Neural progenitor cell (in vitro differentiated cells): ENCODE measurements at regions not wholly inside any gene's neighbourhood (a gene's known extent, or its start where the extent isn't known, plus 50 kb on each side); places are given as distances from the start of the nearest gene placed in this dataset.

ENCODE experiments used
- DNase-seq: peaks from one replicate; pipeline ENCODE4 v3.0.0-alpha.2; 2016; ENCODE audit warnings: low spot score
- H2AFZ ChIP-seq: fragments of 200-600 bp; sonication (generic); replicated peaks from 2 replicates; pipeline ENCODE4 v1.6.1; 2016; ENCODE audit warnings: antibody characterized with exemption
- H3F3A ChIP-seq: fragments of 200-600 bp; sonication (generic); 2 replicates; pipeline ENCODE4 v1.6.1; 2016; ENCODE audit warnings: antibody characterized with exemption, low read depth
- H3K27ac ChIP-seq: fragments of 200-600 bp; sonication (generic); 2 replicates; pipeline ENCODE4 v1.5.1; 2016; ENCODE audit warnings: mild to moderate bottlenecking
- H3K27me3 ChIP-seq: fragments of 200-600 bp; sonication (generic); 2 replicates; pipeline ENCODE4 v1.6.1; 2016; ENCODE audit warnings: mild to moderate bottlenecking, moderate library complexity
- H3K36me3 ChIP-seq: fragments of 200-600 bp; sonication (generic); 2 replicates; pipeline ENCODE4 v1.5.1; 2016
- H3K4me1 ChIP-seq: fragments of 200-600 bp; sonication (generic); 2 replicates; pipeline ENCODE4 v1.6.1; 2016; ENCODE audit warnings: mixed run types
- H3K4me2 ChIP-seq: fragments of 200-600 bp; sonication (generic); 2 replicates; pipeline ENCODE4 v1.6.1; 2016
- H3K4me3 ChIP-seq: fragments of 200-600 bp; sonication (generic); 2 replicates; pipeline ENCODE4 v1.5.1; 2016
- H3K79me2 ChIP-seq: fragments of 200-600 bp; sonication (generic); 2 replicates; pipeline ENCODE4 v1.6.1; 2016; ENCODE audit warnings: low read depth
- H3K9ac ChIP-seq: fragments of 200-600 bp; sonication (generic); 2 replicates; pipeline ENCODE4 v1.6.1; 2016
- H3K9me3 ChIP-seq: fragments of 200-600 bp; sonication (generic); 2 replicates; pipeline ENCODE4 v1.5.1; 2016; ENCODE audit warnings: low read depth
- H4K20me1 ChIP-seq: fragments of 200-600 bp; sonication (generic); 2 replicates; pipeline ENCODE4 v1.6.1; 2016; ENCODE audit warnings: low read depth
- H3K27ac Mint-ChIP-seq: 3 replicates; pipeline ENCODE4 v1.8.0; 2021; ENCODE audit warnings: mixed read lengths
- H3K27me3 Mint-ChIP-seq: 2 replicates; pipeline ENCODE4 v1.8.0; 2022; ENCODE audit warnings: low read depth, mild to moderate bottlenecking, inconsistent platforms, moderate library complexity, mixed read lengths; ENCODE audit not compliant: insufficient read depth
- H3K36me3 Mint-ChIP-seq: 3 replicates; pipeline ENCODE4 v1.8.0; 2021; ENCODE audit warnings: mixed read lengths
- H3K4me1 Mint-ChIP-seq: 3 replicates; pipeline ENCODE4 v1.8.0; 2021; ENCODE audit warnings: mixed read lengths
- H3K4me3 Mint-ChIP-seq: 3 replicates; pipeline ENCODE4 v1.8.0; 2021; ENCODE audit warnings: mild to moderate bottlenecking, moderate library complexity, mixed read lengths
- H3K9me3 Mint-ChIP-seq: 3 replicates; pipeline ENCODE4 v1.8.0; 2020; ENCODE audit warnings: mixed read lengths
- EZH2 ChIP-seq: fragments of 200-600 bp; sonication (generic); IDR thresholded peaks from 2 replicates; pipeline ENCODE4 v1.6.1; 2017; ENCODE audit warnings: antibody characterized with exemption, mild to moderate bottlenecking, moderate library complexity
- EZH2phosphoT487 ChIP-seq: fragments of 200-600 bp; sonication (generic); IDR thresholded peaks from 2 replicates; pipeline ENCODE4 v1.6.1; 2017; ENCODE audit warnings: antibody characterized with exemption
- TF ChIP-seq, protein P1 (sequence below): fragments of 200-600 bp; sonication (generic); IDR thresholded peaks from 2 replicates; pipeline ENCODE4 v1.5.1; 2017; ENCODE audit warnings: antibody characterized with exemption, mild to moderate bottlenecking

GRCh38 chr7:34333184-34333583, 324.8 kb upstream of the NPSR1 start:
- no peaks in the 10 kb centered on the region for H3K36me3 ChIP-seq
- H3K4me1 ChIP-seq, result peaks cover 14% of the 10 kb centered on the region
- H3K4me3 Mint-ChIP-seq, result no peak overlapping the region
- H3K9me3 Mint-ChIP-seq, result peaks cover 6% of the 10 kb centered on the region
- no peaks in the 10 kb centered on the region for H3K9me3 ChIP-seq
- H3K27ac ChIP-seq, result no peak overlapping the region
- DNase-seq, result no peak
- no peak overlapping the region for H3K9ac ChIP-seq
- TF ChIP-seq EZH2phosphoT487 (no peak), EZH2 (no peak)
- TF ChIP-seq, protein P1, sequence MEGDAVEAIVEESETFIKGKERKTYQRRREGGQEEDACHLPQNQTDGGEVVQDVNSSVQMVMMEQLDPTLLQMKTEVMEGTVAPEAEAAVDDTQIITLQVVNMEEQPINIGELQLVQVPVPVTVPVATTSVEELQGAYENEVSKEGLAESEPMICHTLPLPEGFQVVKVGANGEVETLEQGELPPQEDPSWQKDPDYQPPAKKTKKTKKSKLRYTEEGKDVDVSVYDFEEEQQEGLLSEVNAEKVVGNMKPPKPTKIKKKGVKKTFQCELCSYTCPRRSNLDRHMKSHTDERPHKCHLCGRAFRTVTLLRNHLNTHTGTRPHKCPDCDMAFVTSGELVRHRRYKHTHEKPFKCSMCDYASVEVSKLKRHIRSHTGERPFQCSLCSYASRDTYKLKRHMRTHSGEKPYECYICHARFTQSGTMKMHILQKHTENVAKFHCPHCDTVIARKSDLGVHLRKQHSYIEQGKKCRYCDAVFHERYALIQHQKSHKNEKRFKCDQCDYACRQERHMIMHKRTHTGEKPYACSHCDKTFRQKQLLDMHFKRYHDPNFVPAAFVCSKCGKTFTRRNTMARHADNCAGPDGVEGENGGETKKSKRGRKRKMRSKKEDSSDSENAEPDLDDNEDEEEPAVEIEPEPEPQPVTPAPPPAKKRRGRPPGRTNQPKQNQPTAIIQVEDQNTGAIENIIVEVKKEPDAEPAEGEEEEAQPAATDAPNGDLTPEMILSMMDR, result no peak
- H4K20me1 ChIP-seq, result no peaks in the 10 kb centered on the region
- H2AFZ ChIP-seq, result no peak overlapping the region
- H3K36me3 Mint-ChIP-seq, result peaks cover 4% of the 10 kb centered on the region
- peaks cover 4% of the 10 kb centered on the region for H3K27me3 Mint-ChIP-seq
- H3K4me2 ChIP-seq, result no peak overlapping the region
- H3F3A ChIP-seq, result no peaks in the 10 kb centered on the region
- H3K27ac Mint-ChIP-seq, result no peak overlapping the region
- no peak overlapping the region for H3K4me3 ChIP-seq
- peaks cover 2% of the 10 kb centered on the region for H3K4me1 Mint-ChIP-seq
- no peaks in the 10 kb centered on the region for H3K79me2 ChIP-seq
- H3K27me3 ChIP-seq, result no peaks in the 10 kb centered on the region

- Histone ChIP-seq H3K79me2 (no peaks in the 10 kb centered on the region), H2AFZ (no peak overlapping the region), H3K27me3 (no peaks in the 10 kb centered on the region), H3K9ac (no peak overlapping the region), H3K9me3 (no peaks in the 10 kb centered on the region), H3K4me2 (no peak overlapping the region), H3F3A (no peaks in the 10 kb centered on the region), H3K27ac (no peak overlapping the region), H4K20me1 (no peaks in the 10 kb centered on the region), H3K4me1 (peaks cover 14% of the 10 kb centered on the region), H3K36me3 (no peaks in the 10 kb centered on the region), H3K4me3 (no peak overlapping the region)
- Mint-ChIP-seq H3K9me3 (peaks cover 6% of the 10 kb centered on the region), H3K27ac (no peak overlapping the region), H3K4me3 (no peak overlapping the region), H3K4me1 (peaks cover 2% of the 10 kb centered on the region), H3K36me3 (peaks cover 4% of the 10 kb centered on the region), H3K27me3 (peaks cover 4% of the 10 kb centered on the region)
- TF ChIP-seq, protein P1, result no peak
- TF ChIP-seq EZH2 (no peak), EZH2phosphoT487 (no peak)
- no peak for DNase-seq
Measured at GRCh38 chr7:34333925-34334324, 324.1 kb upstream of the NPSR1 start.

DNA sequence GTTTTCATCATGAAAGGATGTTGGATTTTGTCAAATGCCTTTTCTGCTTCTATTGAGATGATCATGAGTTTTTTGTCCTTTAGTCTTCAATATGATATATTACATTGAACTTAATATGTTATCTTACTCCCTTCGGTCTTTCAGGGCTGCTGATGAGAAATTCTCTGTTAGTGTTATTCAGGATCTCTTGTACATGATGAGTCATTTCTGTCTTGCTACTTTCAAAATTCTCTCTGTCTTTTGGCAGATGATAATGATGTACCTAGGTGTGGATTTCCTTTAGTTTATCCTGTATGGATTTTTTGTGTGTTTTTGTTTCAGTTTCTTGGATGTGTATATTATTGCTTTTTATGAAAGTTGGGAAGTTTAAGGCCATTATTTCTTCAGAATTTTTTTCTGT, 320.9 kb upstream of the NPSR1 start:
- Histone ChIP-seq H3K36me3 (no peaks in the 10 kb centered on the region), H3K79me2 (no peaks in the 10 kb centered on the region), H3K4me3 (no peak overlapping the region), H3K4me2 (no peak overlapping the region), H3K9ac (no peak overlapping the region), H2AFZ (no peak overlapping the region), H3K4me1 (peaks cover 10% of the 10 kb centered on the region), H4K20me1 (no peaks in the 10 kb centered on the region), H3K27me3 (no peaks in the 10 kb centered on the region), H3F3A (no peaks in the 10 kb centered on the region), H3K9me3 (no peaks in the 10 kb centered on the region), H3K27ac (no peak overlapping the region)
- Mint-ChIP-seq H3K4me3 (no peak overlapping the region), H3K4me1 (no peaks in the 10 kb centered on the region), H3K27me3 (peaks cover 4% of the 10 kb centered on the region), H3K36me3 (peaks cover 4% of the 10 kb centered on the region), H3K9me3 (peaks cover 6% of the 10 kb centered on the region), H3K27ac (no peak overlapping the region)
- no peak for TF ChIP-seq EZH2
- no peak for TF ChIP-seq EZH2phosphoT487
- TF ChIP-seq, protein P1, result no peak
- no peak for DNase-seq
